ENCODE measurements at regions not wholly inside any gene's neighbourhood (a gene's known extent, or its start where the extent isn't known, plus 50 kb on each side); places are given as distances from the start of the nearest gene placed in this dataset.

DNA sequence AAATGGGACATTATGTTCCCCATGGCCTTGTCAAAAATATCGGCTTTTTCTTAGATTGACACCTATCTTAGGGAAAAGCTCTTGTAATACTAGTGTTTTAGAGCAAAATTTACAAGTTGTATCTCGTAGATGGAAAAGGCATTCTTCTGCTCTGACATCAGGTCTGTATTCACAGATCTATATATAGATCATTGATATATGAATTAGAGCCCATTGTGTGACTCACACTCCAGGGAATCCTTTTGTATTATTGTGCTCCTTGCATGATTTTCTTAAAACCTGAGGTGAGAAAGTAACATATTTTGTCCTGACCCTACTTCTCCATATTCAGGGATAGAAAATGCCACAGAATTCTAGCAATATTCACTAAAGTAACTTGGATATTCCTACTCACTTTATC, 1160.8 kb upstream of the B3GALT2 start:
- DNase-seq (ENCODE audit: low read depth in 1 of 2, low spot score in 1 of 2), result no peak
- no peak overlapping the region for H3K27ac ChIP-seq (replicated peaks)
- TF ChIP-seq, protein P1, sequence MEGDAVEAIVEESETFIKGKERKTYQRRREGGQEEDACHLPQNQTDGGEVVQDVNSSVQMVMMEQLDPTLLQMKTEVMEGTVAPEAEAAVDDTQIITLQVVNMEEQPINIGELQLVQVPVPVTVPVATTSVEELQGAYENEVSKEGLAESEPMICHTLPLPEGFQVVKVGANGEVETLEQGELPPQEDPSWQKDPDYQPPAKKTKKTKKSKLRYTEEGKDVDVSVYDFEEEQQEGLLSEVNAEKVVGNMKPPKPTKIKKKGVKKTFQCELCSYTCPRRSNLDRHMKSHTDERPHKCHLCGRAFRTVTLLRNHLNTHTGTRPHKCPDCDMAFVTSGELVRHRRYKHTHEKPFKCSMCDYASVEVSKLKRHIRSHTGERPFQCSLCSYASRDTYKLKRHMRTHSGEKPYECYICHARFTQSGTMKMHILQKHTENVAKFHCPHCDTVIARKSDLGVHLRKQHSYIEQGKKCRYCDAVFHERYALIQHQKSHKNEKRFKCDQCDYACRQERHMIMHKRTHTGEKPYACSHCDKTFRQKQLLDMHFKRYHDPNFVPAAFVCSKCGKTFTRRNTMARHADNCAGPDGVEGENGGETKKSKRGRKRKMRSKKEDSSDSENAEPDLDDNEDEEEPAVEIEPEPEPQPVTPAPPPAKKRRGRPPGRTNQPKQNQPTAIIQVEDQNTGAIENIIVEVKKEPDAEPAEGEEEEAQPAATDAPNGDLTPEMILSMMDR (IDR thresholded peaks at IDR 0.05; ENCODE audit: insufficient read depth, low read length), result no peak
- TF ChIP-seq, protein P2, sequence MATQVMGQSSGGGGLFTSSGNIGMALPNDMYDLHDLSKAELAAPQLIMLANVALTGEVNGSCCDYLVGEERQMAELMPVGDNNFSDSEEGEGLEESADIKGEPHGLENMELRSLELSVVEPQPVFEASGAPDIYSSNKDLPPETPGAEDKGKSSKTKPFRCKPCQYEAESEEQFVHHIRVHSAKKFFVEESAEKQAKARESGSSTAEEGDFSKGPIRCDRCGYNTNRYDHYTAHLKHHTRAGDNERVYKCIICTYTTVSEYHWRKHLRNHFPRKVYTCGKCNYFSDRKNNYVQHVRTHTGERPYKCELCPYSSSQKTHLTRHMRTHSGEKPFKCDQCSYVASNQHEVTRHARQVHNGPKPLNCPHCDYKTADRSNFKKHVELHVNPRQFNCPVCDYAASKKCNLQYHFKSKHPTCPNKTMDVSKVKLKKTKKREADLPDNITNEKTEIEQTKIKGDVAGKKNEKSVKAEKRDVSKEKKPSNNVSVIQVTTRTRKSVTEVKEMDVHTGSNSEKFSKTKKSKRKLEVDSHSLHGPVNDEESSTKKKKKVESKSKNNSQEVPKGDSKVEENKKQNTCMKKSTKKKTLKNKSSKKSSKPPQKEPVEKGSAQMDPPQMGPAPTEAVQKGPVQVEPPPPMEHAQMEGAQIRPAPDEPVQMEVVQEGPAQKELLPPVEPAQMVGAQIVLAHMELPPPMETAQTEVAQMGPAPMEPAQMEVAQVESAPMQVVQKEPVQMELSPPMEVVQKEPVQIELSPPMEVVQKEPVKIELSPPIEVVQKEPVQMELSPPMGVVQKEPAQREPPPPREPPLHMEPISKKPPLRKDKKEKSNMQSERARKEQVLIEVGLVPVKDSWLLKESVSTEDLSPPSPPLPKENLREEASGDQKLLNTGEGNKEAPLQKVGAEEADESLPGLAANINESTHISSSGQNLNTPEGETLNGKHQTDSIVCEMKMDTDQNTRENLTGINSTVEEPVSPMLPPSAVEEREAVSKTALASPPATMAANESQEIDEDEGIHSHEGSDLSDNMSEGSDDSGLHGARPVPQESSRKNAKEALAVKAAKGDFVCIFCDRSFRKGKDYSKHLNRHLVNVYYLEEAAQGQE (IDR thresholded peaks at IDR 0.05; ENCODE audit: insufficient replicate concordance, low read depth), result no peak
- TF ChIP-seq SPI1 (IDR thresholded peaks at IDR 0.05; ENCODE audit: borderline replicate concordance, low read depth), result no peak
- no peak overlapping the region for H3K4me3 ChIP-seq (replicated peaks; ENCODE audit: insufficient read depth, low read length)
- H3K27me3 ChIP-seq (ENCODE audit: insufficient read depth, poor library complexity, severe bottlenecking), result no peaks in the 10 kb centered on the region

DNA sequence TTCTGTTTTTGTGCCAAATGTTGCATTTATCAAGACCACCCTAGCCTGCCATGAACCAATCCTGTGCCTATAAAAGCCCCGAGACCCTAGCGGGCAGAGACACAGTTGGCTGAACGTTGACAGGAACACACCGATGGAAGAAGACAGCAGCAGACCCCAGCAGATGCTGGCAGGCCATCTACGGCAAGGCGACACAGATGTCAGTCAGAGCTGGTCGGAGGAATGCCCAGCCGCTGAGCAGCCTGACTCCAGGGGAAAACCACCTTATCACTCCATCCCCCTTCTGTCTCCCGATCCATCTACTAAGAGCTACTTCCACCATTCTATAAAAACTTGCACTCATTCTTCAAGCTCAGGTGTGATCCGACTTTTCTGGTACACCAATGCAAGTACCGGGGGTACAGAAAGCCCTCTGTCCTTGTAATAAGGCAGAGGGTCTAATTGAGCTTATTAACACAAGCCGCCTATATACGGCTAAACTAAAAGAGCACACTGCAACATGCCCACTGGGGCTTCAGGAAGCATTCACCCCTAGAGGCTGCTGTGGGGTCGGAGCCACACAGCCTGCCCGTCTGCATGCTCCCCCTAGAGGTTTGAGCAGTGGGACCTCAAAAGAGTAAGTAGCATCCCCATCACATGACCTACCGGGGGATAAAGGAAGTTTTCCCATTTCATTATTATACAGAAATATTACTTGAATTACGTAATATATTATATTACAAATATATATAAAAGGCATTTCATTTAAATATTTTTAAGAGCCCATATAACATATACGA, 1156.3 kb upstream of the B3GALT2 start:
- no peak for DNase-seq (ENCODE audit: low read depth in 1 of 2, low spot score in 1 of 2)

DNA sequence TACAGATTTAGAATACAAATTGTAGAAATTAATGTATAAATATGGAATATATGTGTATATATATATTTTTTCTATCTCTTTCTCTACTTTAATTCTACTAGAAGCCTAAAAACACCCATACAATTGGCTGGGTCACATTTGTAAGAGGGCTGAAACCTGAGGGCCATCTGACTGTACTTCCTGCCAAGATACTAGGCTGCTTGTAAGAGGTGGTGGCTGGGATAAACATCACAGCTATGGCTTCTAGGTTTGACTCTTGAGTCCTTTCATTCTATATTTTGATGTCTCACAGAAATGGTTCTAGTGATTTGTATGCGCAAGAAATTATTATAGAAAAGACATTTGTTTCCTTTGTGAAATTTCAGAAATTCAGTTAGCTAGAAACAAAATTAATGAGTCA, 1155.2 kb upstream of the B3GALT2 start:
- Histone ChIP-seq H3K27me3 (ENCODE audit: insufficient read depth, poor library complexity, severe bottlenecking) (no peaks in the 10 kb centered on the region), H3K4me3 (replicated peaks; ENCODE audit: insufficient read depth, low read length) (no peak overlapping the region), H3K27ac (replicated peaks) (no peak overlapping the region)
- TF ChIP-seq, protein P2 (IDR thresholded peaks at IDR 0.05; ENCODE audit: insufficient replicate concordance, low read depth), result no peak
- TF ChIP-seq GABPA (IDR thresholded peaks at IDR 0.05; ENCODE audit: low read depth) (no peak), POLR2AphosphoS5 (IDR thresholded peaks at IDR 0.05; ENCODE audit: low read depth) (no peak), SPI1 (IDR thresholded peaks at IDR 0.05; ENCODE audit: borderline replicate concordance, low read depth) (no peak)
- TF ChIP-seq, protein P1 (IDR thresholded peaks at IDR 0.05; ENCODE audit: insufficient read depth, low read length), result no peak
- no peak for DNase-seq (ENCODE audit: low read depth in 1 of 2, low spot score in 1 of 2)

More for the DNA sequence above, 1156.3 kb upstream of the B3GALT2 start:
- no peaks in the 10 kb centered on the region for H3K27me3 ChIP-seq (ENCODE audit: insufficient read depth, poor library complexity, severe bottlenecking)
- TF ChIP-seq, protein P2 (IDR thresholded peaks at IDR 0.05; ENCODE audit: insufficient replicate concordance, low read depth), result no peak
- no peak for TF ChIP-seq POLR2AphosphoS5 (IDR thresholded peaks at IDR 0.05; ENCODE audit: low read depth)
- TF ChIP-seq, protein P1 (IDR thresholded peaks at IDR 0.05; ENCODE audit: insufficient read depth, low read length), result no peak
- H3K4me3 ChIP-seq (replicated peaks; ENCODE audit: insufficient read depth, low read length), result no peak overlapping the region
- no peak overlapping the region for H3K27ac ChIP-seq (replicated peaks)

All from HL-60 (cell line).